PC-3 (cell line): ENCODE measurements at regions not wholly inside any gene's neighbourhood (a gene's known extent, or its start where the extent isn't known, plus 50 kb on each side); places are given as distances from the start of the nearest gene placed in this dataset.

Experiments
- CTCF ChIP-seq: fragments of 300-600 bp; sonication (generic); conservative IDR thresholded peaks from 2 replicates; pipeline ENCODE4 v1.5.1; 2017; ENCODE audit warnings: antibody characterized with exemption, low read depth, mild to moderate bottlenecking, low read length
- EZH2 ChIP-seq: fragments of 300-600 bp; sonication (generic); IDR thresholded peaks from one replicate; pipeline ENCODE4 v1.6.1; 2017; ENCODE audit warnings: antibody characterized with exemption, mild to moderate bottlenecking, low read length; ENCODE audit not compliant: unreplicated experiment
- EZH2phosphoT487 ChIP-seq: fragments of 300-600 bp; sonication (generic); IDR thresholded peaks from 2 replicates; pipeline ENCODE4 v1.6.1; 2018; ENCODE audit warnings: mild to moderate bottlenecking, antibody characterized with exemption, low read length, borderline replicate concordance

GRCh38 chr3:16770792-16771191 lies 114.0 kb upstream of the PLCL2 start:
- TF ChIP-seq CTCF (no peak), EZH2 (no peak), EZH2phosphoT487 (no peak)
